Retinal pigment epithelial cell (primary cell): ENCODE measurements at regions not wholly inside any gene's neighbourhood (a gene's known extent, or its start where the extent isn't known, plus 50 kb on each side); places are given as distances from the start of the nearest gene placed in this dataset.

Experiments
- DNase-seq: peaks from one replicate; pipeline ENCODE4 v3.0.0-alpha.2; 2010; ENCODE audit warnings: low read depth
- H3K4me3 ChIP-seq: 2 replicates; pipeline ENCODE4 v1.5.1; 2011; ENCODE audit warnings: mild to moderate bottlenecking, low read length, control low read depth, moderate library complexity
- TF ChIP-seq, protein P1 (sequence below): conservative IDR thresholded peaks from 2 replicates; pipeline ENCODE4 v1.5.1; 2011; ENCODE audit warnings: low read depth, low read length, control low read depth, inconsistent platforms

DNA sequence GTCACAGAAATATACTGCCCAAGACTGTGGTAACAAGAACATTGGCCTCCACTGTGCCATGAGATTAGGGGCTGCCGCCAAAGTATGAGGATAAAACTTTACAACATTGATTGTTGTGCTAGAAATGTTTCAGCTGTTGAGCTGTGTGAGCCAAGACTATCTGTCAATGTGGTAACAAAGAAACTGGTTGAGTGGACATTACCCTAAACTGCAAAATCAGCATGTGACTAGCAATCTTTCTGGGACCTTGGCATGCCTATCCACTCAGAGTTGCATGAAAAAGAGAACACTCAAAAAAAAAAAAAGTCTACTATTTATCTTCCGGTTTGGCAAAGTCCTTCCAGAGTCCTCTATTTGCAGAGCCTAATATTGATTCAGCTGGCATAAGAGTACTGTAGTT is 605.6 kb upstream of the CNTNAP2 start:
- DNase-seq = no peak
- no peak overlapping the region for H3K4me3 ChIP-seq
- TF ChIP-seq, protein P1, sequence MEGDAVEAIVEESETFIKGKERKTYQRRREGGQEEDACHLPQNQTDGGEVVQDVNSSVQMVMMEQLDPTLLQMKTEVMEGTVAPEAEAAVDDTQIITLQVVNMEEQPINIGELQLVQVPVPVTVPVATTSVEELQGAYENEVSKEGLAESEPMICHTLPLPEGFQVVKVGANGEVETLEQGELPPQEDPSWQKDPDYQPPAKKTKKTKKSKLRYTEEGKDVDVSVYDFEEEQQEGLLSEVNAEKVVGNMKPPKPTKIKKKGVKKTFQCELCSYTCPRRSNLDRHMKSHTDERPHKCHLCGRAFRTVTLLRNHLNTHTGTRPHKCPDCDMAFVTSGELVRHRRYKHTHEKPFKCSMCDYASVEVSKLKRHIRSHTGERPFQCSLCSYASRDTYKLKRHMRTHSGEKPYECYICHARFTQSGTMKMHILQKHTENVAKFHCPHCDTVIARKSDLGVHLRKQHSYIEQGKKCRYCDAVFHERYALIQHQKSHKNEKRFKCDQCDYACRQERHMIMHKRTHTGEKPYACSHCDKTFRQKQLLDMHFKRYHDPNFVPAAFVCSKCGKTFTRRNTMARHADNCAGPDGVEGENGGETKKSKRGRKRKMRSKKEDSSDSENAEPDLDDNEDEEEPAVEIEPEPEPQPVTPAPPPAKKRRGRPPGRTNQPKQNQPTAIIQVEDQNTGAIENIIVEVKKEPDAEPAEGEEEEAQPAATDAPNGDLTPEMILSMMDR = no peak

DNA sequence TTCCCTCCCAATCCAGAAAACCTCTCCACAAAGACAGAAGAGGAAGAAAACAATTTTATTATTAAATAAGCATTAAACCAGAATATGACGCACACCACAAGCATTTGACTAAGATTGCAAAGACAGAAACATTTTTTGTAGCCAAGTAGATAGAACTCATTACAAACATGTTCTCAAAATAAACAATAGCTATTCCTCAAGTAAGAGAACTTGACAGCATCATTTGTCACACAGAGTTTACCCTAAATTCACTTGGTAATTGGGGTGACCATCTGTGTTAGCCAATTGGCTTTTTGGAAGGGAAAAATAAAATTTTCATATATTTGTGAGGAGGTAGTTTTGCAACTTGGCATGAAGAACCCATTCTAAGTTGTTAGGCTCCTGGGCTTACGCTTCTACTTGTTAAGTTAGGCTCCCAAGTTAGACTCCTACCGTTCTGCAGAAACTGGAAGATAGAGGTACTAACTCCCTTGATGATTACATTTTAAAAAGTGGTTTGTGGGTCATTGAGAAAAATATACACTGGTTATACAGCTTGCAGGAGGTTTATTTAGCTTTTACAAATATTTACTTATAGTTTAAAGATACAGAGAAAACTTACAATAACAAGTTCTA is 618.6 kb upstream of the CNTNAP2 start:
- H3K4me3 ChIP-seq = no peak overlapping the region
- TF ChIP-seq, protein P1 = no peak

DNA sequence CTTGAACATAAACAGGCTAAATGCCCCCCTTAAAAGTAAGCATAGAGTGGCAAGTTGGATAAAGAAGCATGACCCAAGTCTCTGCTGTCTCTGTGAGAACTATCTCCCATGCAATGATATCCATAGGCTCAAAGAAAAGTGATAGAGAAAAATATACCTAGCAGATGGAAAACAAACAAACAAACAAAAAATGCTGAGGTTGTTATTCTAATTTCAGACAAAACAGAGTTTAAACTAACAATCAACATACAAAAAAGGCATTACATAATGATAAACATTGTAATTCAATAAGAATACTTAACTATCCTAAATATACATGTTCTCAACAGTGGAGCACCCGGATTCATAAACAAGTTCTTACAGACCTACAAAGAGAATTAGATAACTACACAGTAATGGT is 626.2 kb upstream of the CNTNAP2 start:
- H3K4me3 ChIP-seq = no peak overlapping the region
- TF ChIP-seq, protein P1 = no peak
- DNase-seq = no peak

More for the DNA sequence above, 618.6 kb upstream of the CNTNAP2 start:
- no peak for DNase-seq

DNA sequence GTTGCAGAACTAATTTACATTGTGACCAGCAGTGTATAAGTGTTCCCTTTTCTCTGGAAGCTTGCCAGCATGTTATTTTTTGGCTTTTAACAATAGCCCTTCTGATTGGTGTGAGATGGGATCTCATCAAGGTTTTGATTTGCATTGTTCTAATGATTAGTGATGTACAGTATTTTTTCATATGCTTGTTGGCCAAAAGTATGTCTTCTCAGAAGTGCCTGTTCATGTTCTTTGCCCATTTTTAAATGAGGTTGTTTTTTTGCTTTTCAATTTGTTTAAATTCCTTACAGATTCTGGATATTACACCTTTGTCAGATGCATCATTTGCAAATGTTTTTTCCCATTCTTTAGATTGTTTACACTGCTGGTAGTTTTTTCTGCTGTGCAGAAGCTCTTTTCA is 627.0 kb upstream of the CNTNAP2 start:
- no peak overlapping the region for H3K4me3 ChIP-seq
- TF ChIP-seq, protein P1 = no peak
- DNase-seq = no peak

DNA sequence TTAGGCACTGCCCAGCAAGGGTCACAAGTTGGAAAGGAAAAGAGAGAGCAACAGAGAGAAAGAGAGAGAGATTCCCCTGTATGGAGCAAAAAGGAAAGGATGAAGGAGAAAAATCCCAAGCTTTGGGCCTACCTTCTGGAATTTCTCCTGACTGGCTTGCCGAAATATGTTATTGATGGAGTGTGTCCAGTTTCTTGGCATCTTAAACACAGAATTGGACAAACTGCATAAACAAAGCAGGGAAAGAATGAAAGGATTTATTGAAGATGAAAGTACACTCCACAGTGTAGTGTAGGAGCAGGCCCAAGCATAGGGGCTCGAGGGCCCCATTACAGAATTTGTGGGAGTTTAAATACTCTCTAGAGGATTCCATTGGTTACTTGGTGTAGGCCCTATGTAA is 627.8 kb upstream of the CNTNAP2 start:
- DNase-seq = no peak
- H3K4me3 ChIP-seq = no peak overlapping the region
- TF ChIP-seq, protein P1 = no peak

DNA sequence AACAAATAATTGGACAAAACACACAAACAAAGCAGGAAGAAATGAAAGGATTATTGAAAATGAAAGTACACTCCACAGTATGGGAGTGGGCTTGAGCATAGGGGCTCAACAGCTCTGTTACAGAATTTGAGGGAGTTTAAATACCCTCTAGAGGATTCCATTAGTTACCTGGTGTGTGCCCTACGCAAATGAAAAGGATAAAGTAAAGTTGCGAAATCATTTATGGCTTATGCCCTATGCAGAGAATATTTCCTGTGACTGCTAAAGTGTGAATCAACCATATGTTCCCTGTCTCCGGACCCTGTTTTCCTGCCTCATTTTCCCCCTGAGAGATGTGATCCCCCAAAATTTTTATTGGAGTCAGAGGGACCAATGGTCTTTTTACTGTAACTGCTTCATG is 634.6 kb upstream of the CNTNAP2 start:
- TF ChIP-seq, protein P1 = no peak
- DNase-seq = no peak
- H3K4me3 ChIP-seq = no peak overlapping the region

DNA sequence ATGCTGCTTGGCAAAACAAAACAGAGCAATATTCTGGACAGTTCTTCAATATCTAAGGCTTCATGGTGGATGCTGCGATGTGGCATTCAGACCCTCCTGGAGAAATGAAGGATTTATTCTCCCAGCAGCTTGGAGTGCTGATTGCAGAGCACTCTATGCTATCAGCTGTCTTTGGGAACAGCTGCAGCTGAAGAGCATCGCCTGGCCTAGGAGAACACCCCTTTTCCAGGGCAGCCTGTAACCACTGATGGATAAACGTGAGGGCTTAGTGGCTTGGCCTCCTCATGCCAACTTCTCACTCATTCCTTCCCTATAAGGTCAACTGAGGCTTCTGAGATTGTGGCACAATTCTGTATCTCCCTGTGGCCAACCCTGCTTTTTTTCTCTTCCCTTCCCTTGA is 638.1 kb upstream of the CNTNAP2 start:
- no peak overlapping the region for H3K4me3 ChIP-seq
- DNase-seq = no peak
- TF ChIP-seq, protein P1 = no peak
